ENCODE measurements at regions not wholly inside any gene's neighbourhood (a gene's known extent, or its start where the extent isn't known, plus 50 kb on each side); places are given as distances from the start of the nearest gene placed in this dataset.

- no peak for DNase-seq (ENCODE audit: low read depth)
Observed at GRCh38 chr2:234306426-234307173, 190.3 kb downstream of the ARL4C start.

DNA sequence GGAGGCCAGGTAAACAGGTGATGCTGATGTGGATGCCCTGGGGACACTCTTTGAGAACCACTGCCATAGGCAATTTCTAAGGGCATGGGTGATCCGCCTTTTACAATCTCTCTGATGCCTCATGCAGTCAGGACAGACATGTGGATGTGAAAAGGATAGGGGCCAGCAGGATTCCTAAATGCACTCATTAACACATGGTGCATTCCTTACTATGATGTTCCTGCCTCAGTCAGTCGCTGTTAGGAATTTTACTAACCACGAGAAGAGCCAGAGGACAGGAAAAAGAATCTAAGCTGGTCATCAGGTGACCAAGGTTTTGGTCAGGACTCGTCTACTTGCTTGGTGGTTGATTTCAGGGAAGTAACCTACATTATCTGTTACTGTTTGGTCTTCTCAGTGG is 191.0 kb downstream of the ARL4C start:
- DNase-seq (ENCODE audit: low read depth) = no peak

DNA sequence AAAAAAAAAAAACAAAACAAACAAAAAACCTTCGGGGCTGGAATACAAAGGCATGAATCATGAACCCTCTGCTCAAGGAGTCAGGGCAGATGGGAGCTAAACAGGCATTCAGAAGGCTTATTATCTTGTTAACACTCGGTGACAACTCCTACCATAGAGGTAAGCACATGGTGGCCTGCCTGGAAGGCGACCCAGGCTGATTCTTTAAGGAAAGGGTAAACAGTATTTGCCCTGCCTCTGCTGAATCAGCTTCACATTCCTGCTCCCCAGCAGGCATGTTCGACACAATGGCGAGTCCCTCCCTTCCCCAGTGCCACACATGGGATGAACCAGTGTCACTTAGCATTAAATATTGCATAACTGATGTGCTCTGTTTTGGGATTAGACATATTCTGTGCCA is 191.9 kb downstream of the ARL4C start:
- no peak for DNase-seq (ENCODE audit: low read depth)

- no peak for DNase-seq (ENCODE audit: low read depth)
Observed at GRCh38 chr2:234302664-234302991, 194.3 kb downstream of the ARL4C start.

DNA sequence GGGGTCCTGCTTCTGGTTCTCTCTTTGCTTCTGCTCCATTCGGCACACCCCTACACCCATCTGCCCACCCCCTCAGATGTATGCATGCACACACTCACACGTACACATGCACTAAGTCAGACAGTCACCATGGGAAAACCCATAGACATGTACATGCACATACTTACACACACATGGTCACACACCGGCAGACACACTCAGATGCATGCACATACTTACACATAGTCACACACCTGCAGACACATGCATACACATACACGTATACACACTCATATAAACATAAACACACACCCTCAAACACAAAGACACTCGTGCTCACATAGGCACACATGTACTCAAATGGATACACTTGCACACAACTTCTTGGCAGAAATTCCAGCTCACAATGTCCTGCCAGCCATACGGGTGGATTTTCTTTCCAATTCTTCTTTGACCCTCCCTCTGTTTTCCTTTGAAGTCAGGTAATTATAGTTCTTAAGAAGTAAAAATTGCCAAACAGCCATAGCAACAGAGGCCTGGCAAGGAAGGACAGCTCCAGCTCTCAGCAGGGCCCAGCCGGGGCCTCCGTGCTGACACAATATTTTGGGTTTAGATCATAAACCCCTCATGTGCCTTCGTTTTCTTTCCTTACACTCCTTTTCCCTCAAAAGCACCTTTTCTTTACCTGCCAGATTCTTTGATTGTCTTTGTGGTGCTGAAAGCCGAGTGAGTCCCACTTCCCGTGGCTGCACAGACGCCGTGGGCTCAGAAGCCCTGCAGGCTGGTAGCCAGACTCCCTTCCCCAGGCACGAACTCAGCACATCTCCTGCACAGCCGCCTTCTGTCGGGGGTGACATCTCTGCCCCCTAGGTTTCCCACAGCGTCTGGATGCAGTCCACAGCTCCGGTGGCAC is 195.7 kb downstream of the ARL4C start:
- DNase-seq (ENCODE audit: low read depth) = no peak

- DNase-seq (ENCODE audit: low read depth) = no peak
Observed at GRCh38 chr2:234300391-234300925, 196.4 kb downstream of the ARL4C start.

DNA sequence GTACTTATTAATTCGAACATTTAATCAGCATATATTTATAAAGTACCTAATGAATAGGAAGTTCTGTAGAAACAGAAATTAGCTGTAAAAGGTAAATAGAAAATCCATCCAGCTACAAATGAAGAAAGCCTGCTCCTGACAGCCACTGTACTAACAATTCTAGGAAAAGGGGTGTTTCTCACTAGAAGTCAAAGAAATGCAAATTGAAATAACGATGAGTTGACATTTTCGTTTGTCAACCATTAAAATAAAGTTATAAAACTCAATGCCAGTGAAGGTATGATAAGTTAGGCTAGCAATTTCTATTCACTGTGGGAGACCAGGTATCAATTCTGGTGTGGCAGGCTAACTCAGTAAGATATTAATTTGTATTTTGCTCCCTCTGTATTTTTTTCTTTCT is 198.0 kb downstream of the ARL4C start:
- no peak for DNase-seq (ENCODE audit: low read depth)

- DNase-seq (ENCODE audit: low read depth) = no peak
Observed at GRCh38 chr2:234296991-234297390, 199.9 kb downstream of the ARL4C start.

GRCh38 chr2:234293973-234294372 is 202.9 kb downstream of the ARL4C start:
- DNase-seq (ENCODE audit: low read depth) = no peak

DNA sequence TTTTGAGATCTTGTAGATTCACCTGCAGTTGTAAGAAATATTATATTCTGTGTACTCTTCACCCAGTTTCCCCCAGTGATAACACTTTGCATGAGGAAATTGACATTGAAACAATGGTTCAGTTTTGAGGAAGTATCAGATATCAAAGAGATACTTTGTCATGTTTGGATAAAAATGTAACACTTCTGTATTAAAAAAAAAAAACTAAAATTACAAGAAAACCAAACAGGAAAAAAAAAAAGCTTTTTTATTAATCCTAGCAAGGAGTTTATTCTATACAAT is 204.0 kb downstream of the ARL4C start:
- DNase-seq (ENCODE audit: low read depth) = no peak

- DNase-seq (ENCODE audit: low read depth) = no peak
Observed at GRCh38 chr2:234292205-234292961, 204.5 kb downstream of the ARL4C start.

GRCh38 chr2:234291765-234292204 is 205.1 kb downstream of the ARL4C start:
- DNase-seq (ENCODE audit: low read depth) = no peak

- no peak for DNase-seq (ENCODE audit: low read depth)
Observed at GRCh38 chr2:234290671-234291070, 206.2 kb downstream of the ARL4C start.

DNA sequence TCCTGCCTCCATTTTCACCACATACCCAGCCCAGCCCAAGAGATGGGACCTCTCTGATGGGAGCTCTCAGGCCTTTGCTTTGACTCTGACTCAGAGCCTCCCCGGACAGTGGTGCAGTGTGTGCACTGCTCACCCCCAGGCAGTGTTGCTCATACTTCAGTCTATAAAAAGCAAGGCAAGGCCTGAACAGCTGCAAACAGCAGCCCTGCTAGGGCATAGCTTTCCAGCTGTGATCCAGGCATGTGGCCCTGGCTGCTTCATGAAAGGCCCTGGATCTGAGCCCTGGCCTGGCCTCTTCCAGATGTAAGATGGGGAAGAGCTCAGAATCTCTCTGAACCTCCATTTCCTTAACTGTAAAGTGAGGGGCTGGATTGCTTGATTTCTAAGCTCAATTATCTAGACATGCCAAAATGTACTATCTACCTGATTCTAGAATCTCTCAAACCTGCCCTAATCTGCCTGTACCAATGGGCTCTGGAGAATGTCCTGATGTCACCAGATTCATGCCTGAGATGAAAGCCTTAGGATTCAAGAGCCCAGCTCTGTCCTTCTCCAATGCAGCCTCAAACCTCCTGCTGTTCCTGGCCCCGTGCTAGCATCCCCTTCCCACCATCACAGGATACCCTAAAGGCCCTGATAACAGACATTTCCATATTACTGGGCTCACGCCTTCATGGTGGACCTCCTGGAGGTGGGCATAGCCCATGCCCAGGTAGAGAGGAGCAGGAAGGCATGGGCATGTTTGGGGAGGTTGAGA is 206.9 kb downstream of the ARL4C start:
- no peak for DNase-seq (ENCODE audit: low read depth)

DNA sequence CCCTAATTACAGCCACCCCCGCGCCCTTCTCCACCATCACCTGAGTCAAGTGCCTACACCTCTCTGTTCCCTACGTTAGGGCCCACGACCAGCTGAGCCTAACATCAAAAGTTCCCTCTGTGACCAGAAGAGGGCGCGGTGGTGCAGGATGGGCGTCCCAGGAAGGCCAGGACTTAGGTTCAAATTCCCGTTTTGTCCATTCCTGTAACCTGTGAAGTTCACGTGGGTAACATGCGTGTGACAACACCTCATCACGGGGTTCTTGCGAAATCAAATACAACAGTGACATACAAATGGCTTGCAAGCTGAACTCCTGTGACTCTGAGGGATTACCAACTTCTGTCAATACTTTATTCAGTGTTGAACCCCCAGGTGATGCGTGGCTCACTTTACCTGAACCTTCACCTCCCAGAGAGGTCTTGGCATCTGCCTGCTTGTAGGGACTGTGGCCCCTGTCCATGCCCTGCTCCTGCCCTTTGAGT is 207.9 kb downstream of the ARL4C start:
- DNase-seq (ENCODE audit: low read depth) = no peak

DNA sequence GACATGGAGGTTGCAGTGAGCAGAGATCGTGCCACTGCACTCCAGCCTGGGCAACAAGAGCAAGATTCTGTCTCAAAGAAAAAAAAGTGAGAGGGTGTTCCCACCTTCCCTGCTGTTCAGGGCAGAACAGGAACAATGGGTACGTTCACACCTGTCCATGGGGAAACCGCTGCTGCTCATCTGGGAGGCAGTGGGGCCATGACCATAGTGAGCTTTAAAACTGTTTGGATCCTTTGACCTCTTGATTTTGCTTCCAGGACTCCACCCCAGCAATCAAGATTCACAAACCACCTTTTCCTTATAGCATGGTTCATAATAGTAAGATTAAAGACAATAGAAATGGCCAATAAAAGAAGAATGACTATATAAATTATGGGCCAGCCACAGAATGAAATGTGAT is 209.2 kb downstream of the ARL4C start:
- no peak for DNase-seq (ENCODE audit: low read depth)

- no peak for DNase-seq (ENCODE audit: low read depth)
Observed at GRCh38 chr2:234286956-234287355, 209.9 kb downstream of the ARL4C start.

- no peak for DNase-seq (ENCODE audit: low read depth)
Observed at GRCh38 chr2:234286118-234286598, 210.7 kb downstream of the ARL4C start.

- DNase-seq (ENCODE audit: low read depth) = no peak
Observed at GRCh38 chr2:234285541-234285940, 211.3 kb downstream of the ARL4C start.

- no peak for DNase-seq (ENCODE audit: low read depth)
Observed at GRCh38 chr2:234279637-234280036, 217.2 kb downstream of the ARL4C start.

GRCh38 chr2:234278556-234279255 is 218.2 kb downstream of the ARL4C start:
- DNase-seq (ENCODE audit: low read depth) = no peak
